CD4-positive, alpha-beta T cell (primary cell): ENCODE measurements at regions not wholly inside any gene's neighbourhood (a gene's known extent, or its start where the extent isn't known, plus 50 kb on each side); places are given as distances from the start of the nearest gene placed in this dataset.
A peak's percentile ranks its signal among the peaks of the same experiment; 100 is the strongest.

Experiments
- ATAC-seq: fragments of 200-7000 bp; cut with Tn5 transposase; one replicate; pipeline ENCODE4 v1.10.0; 2022; ENCODE audit warnings: mild to moderate bottlenecking; ENCODE audit not compliant: poor library complexity
- CTCF ChIA-PET: fragments of 350-600 bp; sonication (Branson Sonifier 250); formaldehyde crosslinking; loops from one replicate; lab custom pipeline; 2021; ENCODE audit warnings: antibody characterized with exemption, inconsistent platforms; lab: Charles Lee
- POLR2A ChIA-PET: fragments of 350-600 bp; sonication (Branson Sonifier 250); formaldehyde crosslinking; loops from one replicate; lab custom pipeline; 2021; ENCODE audit warnings: antibody characterized with exemption, inconsistent platforms; lab: Charles Lee
- DNase-seq, 14 experiments: peaks; one replicate each; pipeline ENCODE4 v3.0.0-alpha.2; 2013 to 2020; ENCODE audit warnings: mixed read lengths in 2 of 14
- H3K27ac ChIP-seq, 2 donors: one replicate each; pipeline versions ENCODE4 v1.5.1 to v1.7.0; 2013; ENCODE audit warnings: low read length in 2 of 2, low read depth in 1 of 2, mild to moderate bottlenecking in 1 of 2
- H3K27me3 ChIP-seq, 2 experiments: 1 replicate in 1 of 2; 2 replicates in 1 of 2; pipeline versions ENCODE4 v1.6.1 to v1.7.0; 2013; ENCODE audit warnings: low read length in 2 of 2, control low read depth in 1 of 2, mild to moderate bottlenecking in 1 of 2, moderate library complexity in 1 of 2; ENCODE audit not compliant: insufficient read depth in 2 of 2, control insufficient read depth in 1 of 2
- H3K36me3 ChIP-seq: one replicate; pipeline ENCODE4 v1.6.1; 2013; ENCODE audit warnings: low read length, control low read depth; ENCODE audit not compliant: insufficient read depth
- H3K4me1 ChIP-seq: one replicate; pipeline ENCODE4 v1.6.1; 2013; ENCODE audit warnings: low read length, control low read depth; ENCODE audit not compliant: insufficient read depth
- H3K4me3 ChIP-seq: one replicate; pipeline ENCODE4 v1.5.1; 2013; ENCODE audit warnings: mild to moderate bottlenecking, low read length, moderate library complexity
- H3K9me3 ChIP-seq, 2 experiments: 1 replicate in 1 of 2; 2 replicates in 1 of 2; pipeline versions ENCODE4 v1.6.1 to v1.7.0; 2013; ENCODE audit warnings: low read length in 2 of 2, mild to moderate bottlenecking in 2 of 2, control low read depth in 1 of 2, moderate library complexity in 1 of 2; ENCODE audit not compliant: control insufficient read depth in 1 of 2, insufficient read depth in 1 of 2
- H3K27ac Mint-ChIP-seq: one replicate; pipeline ENCODE4 v1.8.0; 2020; ENCODE audit warnings: mixed read lengths
- H3K27me3 Mint-ChIP-seq: one replicate; pipeline ENCODE4 v1.8.0; 2021; ENCODE audit warnings: mixed read lengths
- H3K36me3 Mint-ChIP-seq: one replicate; pipeline ENCODE4 v1.8.0; 2021; ENCODE audit warnings: low read depth, mixed read lengths
- H3K4me1 Mint-ChIP-seq: one replicate; pipeline ENCODE4 v1.8.0; 2021; ENCODE audit warnings: low read depth, mixed read lengths
- H3K4me3 Mint-ChIP-seq: one replicate; pipeline ENCODE4 v1.8.0; 2020; ENCODE audit warnings: mild to moderate bottlenecking, mixed read lengths
- H3K9me3 Mint-ChIP-seq: one replicate; pipeline ENCODE4 v1.8.0; 2020; ENCODE audit warnings: mixed read lengths
- CTCF ChIP-seq: fragments of 200-600 bp; IDR thresholded peaks from one replicate; pipeline ENCODE4 v1.8.0; 2022; ENCODE audit warnings: antibody characterized with exemption, mild to moderate bottlenecking
- intact Hi-C, 2 experiments: fragments of 100-400 bp; cut with DNase I in 1 of 2; cut with micrococcal nuclease in 1 of 2; formaldehyde crosslinking; loops; one replicate each; pipeline versions ENCODE4 v1.15.1 to v1.9.0; 2023 to 2025; cut with DNase I, micrococcal nuclease

GRCh38 chr18:37778417-37779165, 213.0 kb upstream of the CELF4 start:
- H3K9me3 Mint-ChIP-seq: peaks cover 2% of the 10 kb centered on the region
- H3K27me3 Mint-ChIP-seq: no peaks in the 10 kb centered on the region
- H3K27ac ChIP-seq: no peak overlapping the region
- peaks cover 0 to 10% of the 10 kb centered on the region in 2 experiments for H3K9me3 ChIP-seq
- H3K4me3 Mint-ChIP-seq: no peak overlapping the region
- H3K27ac Mint-ChIP-seq: no peak overlapping the region
- ChIA-PET POLR2A (no interaction called here), CTCF (no interaction called here)
- no peaks in the 10 kb centered on the region for H3K27me3 ChIP-seq
- no peaks in the 10 kb centered on the region for H3K4me1 ChIP-seq
- no peak overlapping the region for H3K4me3 ChIP-seq
- H3K36me3 ChIP-seq: no peaks in the 10 kb centered on the region
- ATAC-seq (no peak), DNase-seq (peak in 4 of 14 experiments; percentile 1 to 27 (median 14))
- no peaks in the 10 kb centered on the region for H3K36me3 Mint-ChIP-seq
- no peak for TF ChIP-seq CTCF
- no peaks in the 10 kb centered on the region for H3K4me1 Mint-ChIP-seq
- intact Hi-C loops: loop anchor here in 1 of 2 experiments (10.0 kb wide), 1 partner anchor 64 kb away; no protein-coding TSS in a partner anchor

- TF ChIP-seq CTCF: no peak
- intact Hi-C loops: loop anchor here in 1 of 2 experiments (10.0 kb wide), 1 partner anchor 55 kb away; no protein-coding TSS in a partner anchor
- no peak for ATAC-seq
- Mint-ChIP-seq H3K27me3 (no peaks in the 10 kb centered on the region), H3K4me3 (no peak overlapping the region), H3K27ac (no peak overlapping the region), H3K4me1 (no peaks in the 10 kb centered on the region), H3K9me3 (no peaks in the 10 kb centered on the region), H3K36me3 (no peaks in the 10 kb centered on the region)
- DNase-seq: no peak
- Histone ChIP-seq H3K9me3 (peaks cover 0 to 6% of the 10 kb centered on the region in 2 experiments), H3K27me3 (no peaks in the 10 kb centered on the region), H3K36me3 (no peaks in the 10 kb centered on the region), H3K4me1 (no peaks in the 10 kb centered on the region), H3K4me3 (no peak overlapping the region), H3K27ac (no peak overlapping the region)
- CTCF ChIA-PET: no interaction called here
- POLR2A ChIA-PET: no interaction called here
These were observed 204.2 kb upstream of the CELF4 start for GRCh38 chr18:37769826-37770225.

- Histone ChIP-seq H3K4me1 (no peaks in the 10 kb centered on the region), H3K36me3 (no peaks in the 10 kb centered on the region), H3K4me3 (no peak overlapping the region), H3K27ac (no peak overlapping the region), H3K9me3 (peaks cover 0 to 9% of the 10 kb centered on the region in 2 experiments), H3K27me3 (no peaks in the 10 kb centered on the region)
- TF ChIP-seq CTCF: no peak
- H3K27ac Mint-ChIP-seq: no peak overlapping the region
- ATAC-seq: no peak
- no peaks in the 10 kb centered on the region for H3K27me3 Mint-ChIP-seq
- H3K4me1 Mint-ChIP-seq: no peaks in the 10 kb centered on the region
- peaks cover 2% of the 10 kb centered on the region for H3K9me3 Mint-ChIP-seq
- no peak for DNase-seq
- ChIA-PET CTCF (no interaction called here), POLR2A (no interaction called here)
- intact Hi-C loops: no loop called here
- H3K4me3 Mint-ChIP-seq: no peak overlapping the region
- no peaks in the 10 kb centered on the region for H3K36me3 Mint-ChIP-seq
These were observed 199.1 kb upstream of the CELF4 start for GRCh38 chr18:37764541-37765288.
